ENCODE measurements at regions not wholly inside any gene's neighbourhood (a gene's known extent, or its start where the extent isn't known, plus 50 kb on each side); places are given as distances from the start of the nearest gene placed in this dataset.

DNA sequence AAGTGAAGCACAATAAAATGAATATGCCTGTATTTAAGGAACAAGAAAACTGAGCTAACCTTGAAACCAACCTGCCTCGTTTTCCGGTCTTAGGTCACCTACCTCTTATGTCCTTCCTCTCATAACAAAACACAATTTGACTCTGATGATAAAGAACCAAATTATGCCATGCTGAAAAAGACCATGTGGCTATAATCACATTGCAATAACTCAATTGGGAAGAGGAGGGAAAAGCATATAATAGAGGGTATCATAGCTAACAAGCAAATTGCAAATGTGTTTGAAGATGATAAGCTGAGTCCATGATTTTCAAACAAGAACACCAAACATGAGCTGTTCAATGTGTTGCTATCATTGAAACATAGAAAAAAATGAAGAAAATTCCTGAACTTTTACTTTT is 260.8 kb downstream of the PLK2 start:
- TF ChIP-seq, protein P1, sequence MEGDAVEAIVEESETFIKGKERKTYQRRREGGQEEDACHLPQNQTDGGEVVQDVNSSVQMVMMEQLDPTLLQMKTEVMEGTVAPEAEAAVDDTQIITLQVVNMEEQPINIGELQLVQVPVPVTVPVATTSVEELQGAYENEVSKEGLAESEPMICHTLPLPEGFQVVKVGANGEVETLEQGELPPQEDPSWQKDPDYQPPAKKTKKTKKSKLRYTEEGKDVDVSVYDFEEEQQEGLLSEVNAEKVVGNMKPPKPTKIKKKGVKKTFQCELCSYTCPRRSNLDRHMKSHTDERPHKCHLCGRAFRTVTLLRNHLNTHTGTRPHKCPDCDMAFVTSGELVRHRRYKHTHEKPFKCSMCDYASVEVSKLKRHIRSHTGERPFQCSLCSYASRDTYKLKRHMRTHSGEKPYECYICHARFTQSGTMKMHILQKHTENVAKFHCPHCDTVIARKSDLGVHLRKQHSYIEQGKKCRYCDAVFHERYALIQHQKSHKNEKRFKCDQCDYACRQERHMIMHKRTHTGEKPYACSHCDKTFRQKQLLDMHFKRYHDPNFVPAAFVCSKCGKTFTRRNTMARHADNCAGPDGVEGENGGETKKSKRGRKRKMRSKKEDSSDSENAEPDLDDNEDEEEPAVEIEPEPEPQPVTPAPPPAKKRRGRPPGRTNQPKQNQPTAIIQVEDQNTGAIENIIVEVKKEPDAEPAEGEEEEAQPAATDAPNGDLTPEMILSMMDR (conservative IDR thresholded peaks at IDR 0.05), result no peak
- no peak overlapping the region for H3K27ac ChIP-seq

- H3K27ac ChIP-seq, result no peak overlapping the region
- TF ChIP-seq ZFX (IDR thresholded peaks at IDR 0.05), result no peak
- TF ChIP-seq, protein P1 (conservative IDR thresholded peaks at IDR 0.05), result no peak
Measured at GRCh38 chr5:58198330-58198729, 261.6 kb downstream of the PLK2 start.

DNA sequence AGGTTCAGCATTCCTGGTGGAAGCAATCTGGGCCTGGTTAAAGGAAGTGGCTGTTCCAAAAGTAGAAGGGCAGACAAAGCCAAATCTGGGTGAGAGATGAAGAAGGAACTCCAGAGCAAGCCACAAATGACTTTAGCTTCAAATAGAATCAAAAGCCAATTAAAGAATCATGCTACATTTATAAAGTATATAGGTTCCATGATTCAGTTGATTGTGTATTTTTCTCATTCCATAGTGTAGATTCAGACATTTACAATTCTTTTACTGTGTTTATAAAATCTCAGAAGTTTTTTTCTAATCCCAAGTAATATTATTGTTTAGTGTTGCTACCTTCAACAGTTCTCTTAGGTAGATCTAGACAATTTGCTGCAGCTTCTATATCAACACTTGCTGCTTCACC is 262.0 kb downstream of the PLK2 start:
- no peak overlapping the region for H3K27ac ChIP-seq
- TF ChIP-seq, protein P1 (conservative IDR thresholded peaks at IDR 0.05), result no peak
- TF ChIP-seq ZFX (IDR thresholded peaks at IDR 0.05), result no peak

DNA sequence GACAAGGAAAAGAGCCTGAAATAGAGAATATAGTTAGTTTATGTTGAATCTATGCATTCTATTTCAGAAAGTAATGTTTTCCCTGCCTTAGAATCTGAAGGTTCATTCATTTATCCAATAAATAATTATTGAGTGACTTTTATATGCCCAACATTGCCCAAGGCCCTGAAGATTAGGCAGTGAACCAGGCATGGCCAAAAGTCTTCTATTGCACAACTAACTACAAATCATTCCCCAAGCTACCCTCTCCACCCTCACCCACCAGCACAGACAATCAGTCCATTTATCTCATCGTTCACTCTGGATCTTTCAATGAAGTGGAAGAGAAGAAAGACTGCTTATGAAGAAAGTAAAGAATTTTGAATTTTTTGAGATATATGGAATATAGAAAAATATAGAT is 268.4 kb downstream of the PLK2 start:
- TF ChIP-seq, protein P1 (conservative IDR thresholded peaks at IDR 0.05), result no peak
- no peak for TF ChIP-seq ZFX (IDR thresholded peaks at IDR 0.05)

GRCh38 chr5:58188262-58188651 is 271.6 kb downstream of the PLK2 start:
- TF ChIP-seq, protein P1 (conservative IDR thresholded peaks at IDR 0.05), result peak; percentile 7; the same call in 1 of the 2 replicates
- no peak for TF ChIP-seq ZFX (IDR thresholded peaks at IDR 0.05)
- H3K27ac ChIP-seq, result no peak overlapping the region

More for the DNA sequence above, 268.4 kb downstream of the PLK2 start:
- H3K27ac ChIP-seq, result no peak overlapping the region

GRCh38 chr5:58187432-58188261 is 272.2 kb downstream of the PLK2 start:
- H3K27ac ChIP-seq, result no peak overlapping the region
- TF ChIP-seq, protein P1 (conservative IDR thresholded peaks at IDR 0.05), result no peak
- no peak for TF ChIP-seq ZFX (IDR thresholded peaks at IDR 0.05)

GRCh38 chr5:58185801-58186200 is 274.1 kb downstream of the PLK2 start:
- TF ChIP-seq, protein P1 (conservative IDR thresholded peaks at IDR 0.05), result no peak
- TF ChIP-seq ZFX (IDR thresholded peaks at IDR 0.05), result no peak
- H3K27ac ChIP-seq, result no peak overlapping the region
